EL (cell line): ENCODE measurements at regions not wholly inside any gene's neighbourhood (a gene's known extent, or its start where the extent isn't known, plus 50 kb on each side); places are given as distances from the start of the nearest gene placed in this dataset.
"Not testable (repeated sequence)": the region's sequence is repeated elsewhere in the genome, so short reads cannot be mapped to it uniquely, and the experiment has no call there.

Source experiments
- DNase-seq: peaks from one replicate; pipeline ENCODE4 v3.0.0-alpha.2; 2016

DNA sequence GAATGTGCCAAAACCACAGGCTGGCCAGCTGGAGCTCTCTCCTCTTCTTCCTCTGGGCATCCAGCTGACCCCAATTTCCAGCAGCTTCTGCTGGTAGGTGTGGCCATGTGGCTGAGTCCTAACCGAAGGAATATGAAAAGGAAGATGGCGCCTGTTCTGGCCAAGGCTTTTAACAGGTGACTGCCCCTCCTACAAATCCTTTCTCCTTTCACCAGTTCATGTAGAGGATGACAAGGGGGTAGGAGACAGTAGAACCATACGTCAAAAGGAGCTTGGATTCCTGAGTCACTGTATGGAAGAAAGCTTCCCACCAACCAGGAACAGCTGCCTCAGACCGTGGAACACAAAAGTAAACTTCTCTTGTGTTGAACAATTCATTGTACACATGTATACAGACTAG is 316.7 kb upstream of the IGF1R start:
- no peak for DNase-seq

DNA sequence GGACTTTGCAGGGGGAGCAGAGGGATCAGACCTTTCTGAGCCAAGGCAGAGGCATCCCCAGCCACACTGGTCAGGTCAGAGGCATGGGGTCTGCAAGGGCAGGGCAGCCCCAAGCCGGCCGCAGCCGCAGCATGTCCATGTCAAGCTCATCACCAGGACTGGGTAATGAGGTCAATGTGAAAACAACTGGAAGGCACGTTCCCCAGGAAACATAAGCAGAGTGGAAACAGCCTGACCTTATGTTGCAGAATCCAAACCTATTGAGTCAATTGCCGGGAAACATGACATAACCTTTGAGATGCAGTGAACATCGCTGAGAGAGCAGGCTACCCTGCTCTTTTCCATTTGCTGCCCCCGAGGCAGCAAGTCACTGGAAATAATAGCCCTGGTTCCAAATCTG is 315.1 kb upstream of the IGF1R start:
- no peak for DNase-seq

DNA sequence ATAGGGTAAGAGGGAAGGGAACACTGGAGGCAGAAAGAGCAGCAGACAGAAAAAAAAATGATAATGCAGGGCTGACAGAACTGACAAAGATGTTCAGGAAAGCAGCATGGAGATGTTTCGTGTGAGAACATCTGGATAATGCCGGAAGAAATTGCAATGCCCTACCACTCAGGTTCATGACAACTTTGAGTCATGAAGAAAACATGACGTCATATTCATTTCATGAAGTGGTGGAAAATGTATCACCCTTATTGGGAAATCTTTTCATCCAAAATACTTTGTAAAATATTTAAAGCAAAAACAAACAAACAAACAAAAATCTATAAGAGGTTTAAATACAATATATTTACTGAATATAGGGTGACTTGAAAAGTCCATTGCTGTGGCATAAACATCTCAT is 305.4 kb upstream of the IGF1R start:
- no peak for DNase-seq

DNA sequence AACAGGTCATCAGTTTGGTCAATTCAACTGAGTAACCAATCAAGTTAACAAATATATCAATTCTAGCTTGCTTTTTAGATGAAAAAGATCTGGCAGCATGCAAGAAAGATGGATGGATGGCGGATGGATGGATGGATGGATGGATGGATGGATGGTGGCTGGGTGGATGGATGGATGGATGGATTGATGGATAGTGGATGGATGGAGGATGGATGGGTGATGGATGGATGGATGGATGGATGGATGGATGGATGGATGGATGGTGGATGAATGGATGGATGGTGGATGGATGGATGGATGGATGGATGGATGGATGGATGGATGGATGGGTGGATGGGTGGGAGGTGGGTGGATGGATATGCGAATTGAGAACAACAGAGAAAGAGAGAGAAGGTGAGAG is 303.7 kb upstream of the IGF1R start:
- DNase-seq, result no peak

DNA sequence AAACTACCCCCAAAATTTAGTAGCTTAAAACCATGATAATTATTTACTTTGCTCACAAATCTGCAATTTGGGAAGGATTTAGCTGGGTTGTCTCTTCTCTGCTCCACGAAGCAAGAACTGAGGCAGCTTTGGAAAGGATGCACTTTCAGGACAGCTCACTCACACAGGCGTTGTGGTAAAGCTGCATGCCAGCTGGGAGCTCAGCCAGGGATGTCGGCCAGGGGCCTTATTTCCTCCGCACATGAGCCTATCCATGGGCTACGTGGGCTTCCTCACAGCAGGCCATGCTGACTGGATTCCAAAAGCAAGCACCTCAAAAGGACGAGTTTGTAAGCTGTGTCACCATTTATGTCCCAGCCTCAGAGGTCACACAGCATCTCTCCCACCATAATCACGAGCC is 301.3 kb upstream of the IGF1R start:
- DNase-seq, result no peak

DNA sequence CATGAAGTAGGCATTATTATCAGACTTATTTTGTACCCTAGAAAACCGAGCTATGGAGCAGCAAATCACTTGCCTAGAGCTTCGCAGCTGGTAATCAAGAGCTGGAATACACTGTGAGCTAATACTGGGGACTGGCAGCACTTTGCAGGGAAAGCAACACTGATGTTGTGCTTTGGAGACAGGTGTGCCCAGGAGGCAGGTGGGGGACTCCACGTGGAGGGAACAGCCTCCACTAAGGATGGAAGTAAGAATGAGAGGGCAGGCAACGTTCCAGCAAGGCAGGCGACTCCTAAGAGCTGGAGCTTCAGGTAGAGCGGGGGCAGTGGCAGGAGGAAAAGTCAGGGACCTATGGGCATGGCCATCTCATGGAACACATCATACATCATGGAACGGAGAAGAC is 300.5 kb upstream of the IGF1R start:
- no peak for DNase-seq

DNA sequence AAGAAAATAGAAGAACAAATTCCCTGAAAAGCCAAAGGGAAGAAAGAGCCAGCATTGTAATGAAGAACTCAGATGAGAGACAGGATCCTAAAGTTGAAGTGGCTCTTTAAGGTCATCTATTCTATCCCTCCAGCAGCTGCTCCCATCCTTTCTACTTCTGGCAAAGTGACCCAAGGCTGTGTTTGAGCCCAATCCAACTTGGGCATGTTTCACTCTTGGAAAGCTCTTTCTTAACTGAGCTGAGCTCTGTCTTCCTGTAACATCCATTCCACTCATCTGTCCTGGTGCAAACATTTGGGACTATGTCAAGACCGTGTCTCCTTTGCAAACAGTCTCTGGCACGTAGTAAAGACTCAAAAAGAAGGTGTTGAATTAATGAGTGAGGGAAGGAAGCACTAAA is 298.1 kb upstream of the IGF1R start:
- DNase-seq, result no peak

DNA sequence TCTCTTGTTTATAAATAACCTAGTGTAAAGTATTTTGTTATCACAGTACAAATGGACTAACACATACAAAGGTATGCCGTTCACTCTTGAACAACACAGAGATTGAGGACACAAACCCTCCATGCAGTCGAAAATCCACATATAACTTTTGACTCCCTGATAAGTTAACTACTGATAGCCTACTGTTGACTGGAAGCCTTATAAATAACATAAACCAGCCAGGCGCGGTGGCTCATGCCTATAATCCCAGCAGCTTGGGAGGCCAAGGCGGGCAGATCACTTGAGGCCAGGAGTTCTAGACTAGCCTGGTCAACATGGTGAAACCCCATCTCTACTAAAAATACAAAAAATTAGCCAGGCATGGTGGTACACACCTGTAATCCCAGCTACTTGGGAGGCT is 290.1 kb upstream of the IGF1R start:
- DNase-seq, result not testable (repeated sequence)

DNA sequence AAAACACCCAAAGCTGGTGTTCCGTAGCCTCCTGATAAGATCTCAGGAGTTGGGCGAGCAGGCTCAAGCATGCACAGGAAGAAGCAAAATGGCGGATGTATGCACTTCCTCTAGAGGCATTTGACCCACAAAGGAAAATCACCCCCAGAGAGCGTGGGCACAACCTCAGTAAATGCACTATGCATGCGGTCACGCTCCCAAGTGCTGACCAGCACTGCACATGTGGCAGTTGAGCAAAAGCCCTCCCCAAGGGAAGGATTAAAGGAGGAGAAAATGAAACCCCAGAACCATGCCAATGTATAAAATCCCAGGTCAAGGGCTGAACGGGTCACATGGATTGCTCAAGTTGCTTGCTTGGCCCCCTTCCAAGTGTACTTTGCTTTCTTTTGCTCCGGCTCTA is 289.4 kb upstream of the IGF1R start:
- no peak for DNase-seq

DNA sequence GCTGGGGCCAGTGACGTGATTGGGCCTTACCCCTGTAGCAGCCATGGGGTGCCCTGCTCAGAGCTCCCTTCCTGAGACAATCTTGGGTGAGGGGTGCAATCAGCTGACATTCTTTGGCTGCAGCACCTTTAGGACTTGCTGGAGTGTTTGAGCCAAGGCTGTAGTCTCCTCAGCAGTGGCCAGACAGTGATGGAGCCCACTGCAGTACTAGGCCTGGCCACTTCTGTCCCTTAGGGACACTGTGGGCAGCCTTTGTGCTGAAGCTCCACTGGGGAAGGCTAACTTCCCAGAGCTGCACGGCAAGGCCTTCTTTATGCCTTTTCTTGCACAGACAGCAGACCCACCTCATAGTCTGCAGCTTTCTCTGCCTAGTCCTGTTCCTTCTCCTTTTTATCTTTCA is 284.9 kb upstream of the IGF1R start:
- no peak for DNase-seq

DNA sequence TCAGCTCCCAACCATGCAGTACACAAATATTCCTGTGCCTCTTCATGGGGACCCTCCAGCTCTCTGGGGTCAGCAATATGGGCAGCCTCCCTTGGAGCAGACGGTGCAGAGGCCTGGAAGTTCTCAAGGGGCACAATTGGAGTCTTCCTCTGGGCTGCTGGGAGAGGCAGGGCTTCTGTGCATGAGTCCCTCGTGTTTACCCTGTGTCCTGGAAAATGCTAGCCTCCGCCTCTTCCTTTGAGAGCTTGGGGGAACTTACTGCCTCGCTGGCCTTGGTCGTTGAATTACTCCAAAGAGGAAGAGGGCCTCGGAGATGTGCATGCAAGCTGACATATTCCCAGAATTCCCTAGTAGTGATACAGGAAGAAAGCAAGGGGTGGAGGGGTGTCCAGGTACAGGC is 284.4 kb upstream of the IGF1R start:
- DNase-seq, result no peak

DNA sequence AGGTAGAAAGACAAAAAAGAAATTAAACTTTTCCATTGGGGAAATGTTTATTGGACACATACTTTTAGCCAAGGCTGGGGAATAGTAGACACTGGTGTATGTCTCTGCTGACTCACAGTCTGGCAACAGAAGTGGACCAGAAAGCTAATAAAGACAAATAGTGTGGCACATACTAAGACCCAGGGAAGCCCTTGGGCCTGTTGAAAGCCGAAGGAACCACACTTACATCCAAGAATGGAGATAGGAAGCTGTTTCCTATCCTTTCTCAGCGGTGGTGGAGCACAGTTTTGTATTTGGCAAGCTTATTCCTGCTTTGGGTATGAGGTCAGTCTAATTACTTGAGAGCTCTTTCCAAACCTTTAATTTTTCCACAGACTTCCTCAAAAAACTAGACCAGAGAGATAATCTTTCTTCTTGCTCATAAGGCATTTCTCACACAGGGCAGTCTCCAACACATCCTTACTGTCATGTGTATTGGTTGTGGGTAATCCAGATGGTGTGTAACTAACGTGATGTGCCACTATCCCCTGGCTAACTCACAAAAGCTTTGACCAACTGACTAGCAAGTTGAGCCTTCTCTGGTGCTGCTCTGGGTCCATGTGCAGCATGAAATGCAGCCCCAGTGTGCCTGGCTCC is 279.1 kb upstream of the IGF1R start:
- no peak for DNase-seq

DNA sequence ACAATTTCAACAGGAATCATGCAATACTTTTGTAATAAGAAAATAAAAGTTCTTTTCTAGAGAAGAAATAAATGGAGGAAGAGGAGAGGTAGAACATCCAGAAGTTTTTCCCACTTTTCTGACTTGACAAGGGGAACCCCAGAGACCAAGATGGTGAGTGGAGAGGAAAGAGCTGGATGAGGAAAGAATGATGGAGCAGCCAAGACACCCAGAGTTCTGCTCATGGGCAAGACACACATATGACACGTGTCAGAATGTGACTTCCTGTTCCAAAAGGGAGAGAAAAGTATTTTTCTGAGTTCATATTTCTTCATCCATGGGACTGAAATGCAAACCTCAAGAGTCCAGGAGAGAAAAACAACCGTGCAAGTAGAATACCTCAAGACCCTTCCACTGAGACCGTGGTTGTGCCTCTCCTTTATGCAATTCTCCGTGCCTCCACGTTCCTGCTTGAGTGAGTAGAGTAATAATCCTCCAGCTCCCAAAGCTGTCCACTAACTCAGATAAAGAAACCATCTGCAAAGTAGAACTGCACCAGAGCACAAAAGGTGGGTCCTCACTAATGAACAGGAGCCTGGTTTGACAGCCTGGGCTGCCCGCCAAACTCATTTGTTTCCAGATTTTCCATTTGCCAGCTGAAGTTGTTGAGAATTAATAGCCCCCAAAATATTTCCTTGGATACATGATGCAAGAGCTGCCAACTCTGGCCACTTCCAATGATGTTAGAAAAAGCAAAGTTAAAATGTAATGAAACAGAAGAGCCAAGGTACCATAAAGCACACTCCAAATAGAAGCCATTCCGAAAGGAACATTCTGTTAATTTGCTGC is 272.6 kb upstream of the IGF1R start:
- no peak for DNase-seq

DNA sequence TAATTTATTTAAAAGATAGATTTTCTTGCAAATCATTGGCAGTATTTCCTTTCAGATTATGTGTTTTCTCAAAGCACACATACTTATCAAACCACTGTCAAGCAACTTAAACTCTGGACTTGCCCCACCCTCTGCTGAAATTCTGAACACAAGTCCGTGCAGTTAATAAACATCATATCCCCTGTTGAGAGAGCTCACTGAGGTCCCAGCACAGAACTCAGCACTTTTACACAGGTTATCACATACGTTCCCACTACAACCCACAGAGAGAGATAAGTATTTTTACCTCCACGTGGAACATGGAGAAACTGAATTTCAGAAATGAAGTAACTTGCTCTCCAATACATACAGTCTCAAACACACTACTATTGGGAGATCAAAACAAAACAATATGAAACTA is 267.6 kb upstream of the IGF1R start:
- DNase-seq, result no peak

DNA sequence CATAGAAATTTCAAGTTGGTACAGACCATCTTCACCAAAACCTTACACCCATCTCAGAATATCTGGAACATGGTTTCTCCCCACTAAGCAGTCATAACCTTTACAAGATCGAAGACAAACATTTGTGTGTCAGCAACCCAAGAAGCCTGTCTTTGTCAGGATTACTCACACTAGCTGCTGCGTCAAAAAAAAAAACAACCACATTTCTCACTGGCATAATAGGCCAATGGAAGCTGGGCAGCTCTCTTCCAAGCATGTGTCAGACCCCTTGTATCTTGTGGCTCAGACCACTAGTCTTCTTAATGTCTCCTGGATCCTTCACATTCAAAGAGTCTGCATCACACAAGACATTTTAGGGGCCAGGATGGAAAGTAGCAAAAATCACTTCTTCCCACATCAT is 266.9 kb upstream of the IGF1R start:
- no peak for DNase-seq

DNA sequence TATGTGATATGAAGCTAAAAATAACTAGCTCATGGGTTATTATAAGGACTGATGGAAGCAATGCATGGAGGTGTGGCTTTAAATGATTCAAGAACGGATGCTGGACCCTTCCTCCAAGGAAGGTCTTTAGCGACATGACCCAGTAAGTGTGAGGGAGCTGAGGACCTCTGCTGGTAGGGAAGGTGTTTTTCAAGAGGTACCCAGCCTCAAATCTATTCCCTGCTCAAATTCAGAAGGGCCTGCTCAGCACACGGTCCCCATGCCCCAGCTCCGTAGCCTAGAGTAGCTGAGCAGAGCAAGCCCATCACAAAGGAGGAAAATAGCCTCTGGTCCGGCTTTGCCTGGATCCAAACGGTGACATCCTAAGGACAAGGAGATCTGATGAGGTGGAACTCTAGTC is 266.2 kb upstream of the IGF1R start:
- no peak for DNase-seq

DNA sequence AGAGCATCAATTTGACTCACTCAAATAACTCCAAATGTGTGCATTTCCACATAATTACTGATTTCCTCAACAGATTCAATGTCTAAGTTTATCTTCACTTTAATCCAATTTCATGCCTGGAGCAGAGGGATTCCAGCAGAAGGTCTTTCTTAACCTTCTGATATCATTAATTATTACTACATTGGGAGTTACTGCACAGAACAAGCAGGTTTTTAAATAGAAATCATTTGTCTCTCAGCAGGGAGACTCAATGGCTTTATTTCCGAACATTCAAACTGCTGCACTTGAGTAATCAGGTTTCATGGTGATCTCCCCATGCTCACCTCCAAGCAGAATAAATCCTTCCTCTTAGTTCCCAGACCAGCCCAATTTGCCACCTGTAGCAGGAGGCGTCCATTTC is 264.8 kb upstream of the IGF1R start:
- no peak for DNase-seq

DNA sequence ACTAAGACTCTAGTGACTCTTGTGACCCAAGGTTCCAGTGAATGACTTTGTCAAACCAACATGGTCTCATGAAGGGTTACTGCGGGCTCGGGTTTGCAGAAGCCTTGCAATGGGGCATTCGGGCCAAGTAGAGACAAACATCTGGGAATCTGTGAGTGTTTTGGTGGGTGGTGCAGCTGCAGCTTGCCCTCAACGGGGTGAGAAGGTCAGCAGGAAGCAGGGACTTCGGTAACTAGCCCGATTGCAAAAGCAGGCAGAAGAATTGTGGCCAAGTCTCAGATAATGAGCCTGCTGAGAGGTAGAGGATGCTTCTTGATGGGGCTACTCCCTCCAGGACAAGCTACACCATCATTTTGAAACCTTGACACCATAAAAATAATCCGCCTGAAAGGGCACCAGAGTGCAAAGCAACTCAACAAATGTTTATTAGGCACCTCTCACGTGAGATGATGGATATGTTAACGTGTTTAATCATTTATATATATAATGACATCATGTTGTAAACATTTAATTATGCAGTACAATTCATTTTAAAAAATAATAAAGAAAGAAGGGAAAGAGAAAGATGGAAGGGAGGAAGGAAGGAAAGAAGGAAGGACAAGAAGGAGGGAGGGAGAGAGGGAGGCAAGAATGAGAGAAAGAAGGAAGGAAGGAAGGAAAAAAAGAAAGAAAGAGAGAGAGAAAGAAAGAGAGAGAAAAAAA is 263.9 kb upstream of the IGF1R start:
- DNase-seq, result no peak

DNA sequence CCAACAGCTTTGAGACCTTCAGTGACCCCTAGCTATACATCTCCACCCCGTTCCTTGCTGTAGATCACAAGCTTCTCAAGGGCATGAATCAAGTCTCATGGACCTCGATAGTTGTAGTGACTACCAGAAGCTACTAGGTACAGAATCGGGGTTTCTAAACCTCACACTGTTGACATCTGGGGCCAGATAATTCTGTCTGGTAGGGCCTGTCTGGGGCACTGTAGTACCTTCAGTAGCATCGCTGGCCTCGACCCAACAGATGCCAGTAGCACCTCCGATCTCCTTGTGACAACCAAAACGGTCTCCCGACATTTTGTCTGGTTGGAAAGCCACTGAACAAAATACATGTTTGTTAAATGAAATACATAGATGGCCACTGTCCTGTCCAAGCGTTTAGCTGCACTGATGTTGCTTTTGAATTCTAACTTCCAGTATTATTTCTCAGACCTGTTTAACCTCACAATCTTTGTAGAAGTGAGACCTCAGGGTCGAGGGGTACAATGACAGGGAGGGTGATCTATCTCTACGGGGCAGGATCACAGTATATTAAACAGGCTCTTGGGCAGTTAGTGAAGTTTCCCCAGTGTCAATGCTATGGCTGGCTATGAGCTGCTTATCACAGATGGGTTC is 262.5 kb upstream of the IGF1R start:
- DNase-seq, result no peak

DNA sequence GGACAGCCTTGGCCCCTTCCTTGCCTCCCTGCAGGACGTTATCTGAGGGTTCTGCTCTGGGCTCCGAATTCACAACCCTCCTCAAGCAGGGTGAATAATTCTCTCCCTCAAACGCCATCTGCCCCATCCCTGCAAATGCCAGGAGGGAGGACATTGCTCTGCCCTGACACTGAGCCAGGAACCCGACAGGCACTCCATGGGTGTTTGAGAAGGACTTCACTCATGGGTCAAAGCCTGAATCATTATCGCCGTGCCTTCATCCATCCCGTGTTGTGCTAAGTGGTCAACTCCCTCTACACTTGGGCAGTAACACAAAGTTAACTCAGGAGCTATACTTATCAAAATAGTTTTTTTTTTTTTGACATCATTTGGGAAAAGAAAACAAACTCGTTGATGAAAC is 261.8 kb upstream of the IGF1R start:
- DNase-seq, result no peak

DNA sequence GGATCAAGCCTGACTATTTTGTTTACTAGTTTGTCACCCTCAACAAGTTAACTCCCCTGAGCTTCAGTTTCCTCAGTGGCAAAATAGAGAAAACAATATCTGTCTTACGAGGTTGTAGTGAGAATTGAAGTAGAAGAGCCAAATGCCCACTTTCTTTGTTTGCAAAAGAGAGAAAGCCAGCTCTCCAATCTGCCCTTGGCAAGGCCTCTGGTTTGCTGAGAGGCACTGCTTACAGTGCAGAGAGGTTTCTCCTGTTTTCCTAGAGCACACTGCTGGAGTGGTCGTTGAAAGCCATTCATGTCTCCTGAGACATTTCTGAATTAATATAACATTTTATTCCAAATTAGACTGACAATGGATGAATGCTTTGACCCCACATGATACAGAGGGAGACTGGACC is 260.5 kb upstream of the IGF1R start:
- no peak for DNase-seq

DNA sequence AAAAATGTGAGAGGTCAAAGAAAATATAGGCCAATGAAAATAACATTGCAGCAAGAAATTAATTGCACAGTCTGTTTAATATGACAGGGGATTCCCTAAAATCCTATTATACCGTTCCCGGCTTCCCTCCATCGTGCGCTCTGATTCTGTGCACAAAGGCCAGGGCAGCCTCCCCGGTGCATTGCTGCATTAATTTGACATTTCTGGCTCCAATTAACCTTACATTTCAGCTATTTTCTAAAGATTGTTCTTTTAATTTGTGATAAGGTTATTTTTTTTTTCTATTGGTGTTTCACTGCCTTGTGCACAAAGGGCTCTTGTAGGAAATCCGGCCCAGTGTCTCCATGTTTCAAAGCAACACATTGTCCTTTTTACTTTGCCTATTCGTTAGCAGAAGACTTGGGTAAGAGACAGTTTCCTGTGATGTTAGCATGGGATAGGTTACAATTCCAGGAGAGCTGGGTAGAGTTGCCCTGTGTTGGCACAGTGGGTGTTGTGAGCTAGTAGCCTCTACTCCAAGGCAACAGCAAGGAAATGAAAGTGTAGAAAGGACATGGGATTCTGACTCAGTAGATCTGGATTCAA is 257.3 kb upstream of the IGF1R start:
- DNase-seq, result no peak

DNA sequence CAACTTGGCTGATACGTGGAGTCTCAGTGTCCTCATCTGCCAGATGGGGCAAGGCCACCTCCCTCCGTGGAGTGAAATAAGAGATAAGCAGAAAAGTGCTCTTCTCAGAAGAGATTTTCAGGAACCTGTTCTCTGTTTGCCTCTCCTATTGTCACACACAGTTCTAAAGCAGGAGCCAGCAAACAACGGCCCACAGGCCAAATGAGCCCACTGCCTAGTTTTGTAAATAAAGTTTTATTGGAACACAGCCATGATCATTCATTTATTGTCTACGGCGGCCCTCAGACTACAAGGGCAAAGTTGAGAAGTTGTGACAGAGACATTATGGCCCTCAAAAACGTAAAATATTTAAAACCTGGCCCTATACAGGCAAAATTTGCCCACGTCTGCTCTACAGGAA is 256.8 kb upstream of the IGF1R start:
- no peak for DNase-seq
